ENCODE measurements at regions not wholly inside any gene's neighbourhood (a gene's known extent, or its start where the extent isn't known, plus 50 kb on each side); places are given as distances from the start of the nearest gene placed in this dataset.

DNA sequence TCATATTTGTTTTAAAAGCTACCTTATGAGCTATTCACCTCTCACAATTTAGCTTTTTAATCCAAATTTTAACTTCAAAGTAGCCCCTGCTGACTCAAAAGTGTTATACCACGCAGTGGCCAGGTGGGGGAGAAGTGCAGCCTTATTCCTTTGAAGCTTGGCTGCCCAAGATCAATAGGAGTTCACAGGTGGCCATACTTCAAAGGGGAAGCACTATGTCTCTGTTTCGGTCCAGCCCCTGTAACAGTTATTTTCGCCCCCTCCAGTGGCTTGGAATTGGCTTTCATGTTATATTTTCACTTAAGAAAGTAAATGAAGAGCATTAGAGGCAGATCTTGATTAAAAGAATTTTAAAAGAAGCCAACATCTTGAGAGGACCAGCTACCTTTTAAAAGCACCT, 608.4 kb downstream of the EPHA7 start:
- TF ChIP-seq CTCF (IDR thresholded peaks at IDR 0.05; ENCODE audit: insufficient read depth, low read length) (peak; percentile 55), POLR2AphosphoS5 (IDR thresholded peaks at IDR 0.05; ENCODE audit: low read depth) (no peak)
- no peak overlapping the region for H3K4me3 ChIP-seq (replicated peaks; ENCODE audit: insufficient read depth, low read length)
- DNase-seq (ENCODE audit: low read depth in 1 of 2, low spot score in 1 of 2): peak in 1 of 2 experiments; percentile 39
- H3K27ac ChIP-seq (replicated peaks): no peak overlapping the region
- H3K27me3 ChIP-seq (ENCODE audit: insufficient read depth, poor library complexity, severe bottlenecking): no peaks in the 10 kb centered on the region

DNA sequence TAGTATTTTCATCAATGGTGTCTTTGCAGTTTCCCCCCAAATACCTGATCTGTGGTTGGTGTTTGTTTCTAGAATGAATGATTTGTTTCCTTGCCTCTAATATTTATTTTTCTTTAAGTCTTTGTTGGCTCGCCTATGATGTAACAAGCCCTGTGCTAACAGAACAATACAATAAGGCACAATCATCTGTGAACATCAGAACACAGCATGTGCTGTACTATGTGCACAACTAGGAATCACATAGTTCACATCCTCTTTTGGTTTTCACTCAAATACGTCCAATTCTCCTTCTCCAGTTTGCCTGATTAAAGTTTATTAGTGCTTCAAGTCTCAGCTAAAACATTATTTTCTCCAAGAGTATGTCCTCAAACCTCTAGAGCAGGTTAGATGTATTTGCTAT, 613.1 kb downstream of the EPHA7 start:
- H3K27me3 ChIP-seq (ENCODE audit: insufficient read depth, poor library complexity, severe bottlenecking): no peaks in the 10 kb centered on the region
- DNase-seq (ENCODE audit: low read depth in 1 of 2, low spot score in 1 of 2): no peak

GRCh38 chr6:92791403-92791802, 628.0 kb downstream of the EPHA7 start:
- DNase-seq (ENCODE audit: low read depth in 1 of 2, low spot score in 1 of 2): no peak
- Histone ChIP-seq H3K27me3 (ENCODE audit: insufficient read depth, poor library complexity, severe bottlenecking) (no peaks in the 10 kb centered on the region), H3K4me3 (replicated peaks; ENCODE audit: insufficient read depth, low read length) (no peak overlapping the region), H3K27ac (replicated peaks) (no peak overlapping the region)
- TF ChIP-seq REST (IDR thresholded peaks at IDR 0.05; ENCODE audit: insufficient replicate concordance, low read depth) (no peak), CTCF (IDR thresholded peaks at IDR 0.05; ENCODE audit: insufficient read depth, low read length) (no peak), POLR2AphosphoS5 (IDR thresholded peaks at IDR 0.05; ENCODE audit: low read depth) (no peak)

More for the DNA sequence above, 613.1 kb downstream of the EPHA7 start:
- H3K4me3 ChIP-seq (replicated peaks; ENCODE audit: insufficient read depth, low read length): no peak overlapping the region
- TF ChIP-seq SPI1 (IDR thresholded peaks at IDR 0.05; ENCODE audit: borderline replicate concordance, low read depth) (no peak), POLR2AphosphoS5 (IDR thresholded peaks at IDR 0.05; ENCODE audit: low read depth) (no peak), CTCF (IDR thresholded peaks at IDR 0.05; ENCODE audit: insufficient read depth, low read length) (no peak), GABPA (IDR thresholded peaks at IDR 0.05; ENCODE audit: low read depth) (no peak), REST (IDR thresholded peaks at IDR 0.05; ENCODE audit: insufficient replicate concordance, low read depth) (no peak)
- H3K27ac ChIP-seq (replicated peaks): no peak overlapping the region

- Histone ChIP-seq H3K4me3 (replicated peaks; ENCODE audit: insufficient read depth, low read length) (no peak overlapping the region), H3K27me3 (ENCODE audit: insufficient read depth, poor library complexity, severe bottlenecking) (no peaks in the 10 kb centered on the region), H3K27ac (replicated peaks) (no peak overlapping the region)
- no peak for DNase-seq (ENCODE audit: low read depth in 1 of 2, low spot score in 1 of 2)
- TF ChIP-seq CTCF (IDR thresholded peaks at IDR 0.05; ENCODE audit: insufficient read depth, low read length) (no peak), POLR2AphosphoS5 (IDR thresholded peaks at IDR 0.05; ENCODE audit: low read depth) (no peak), SPI1 (IDR thresholded peaks at IDR 0.05; ENCODE audit: borderline replicate concordance, low read depth) (no peak), GABPA (IDR thresholded peaks at IDR 0.05; ENCODE audit: low read depth) (no peak), REST (IDR thresholded peaks at IDR 0.05; ENCODE audit: insufficient replicate concordance, low read depth) (no peak)
These were observed 629.0 kb downstream of the EPHA7 start for GRCh38 chr6:92790381-92790780.
